HCT116 (cell line): ENCODE measurements at regions not wholly inside any gene's neighbourhood (a gene's known extent, or its start where the extent isn't known, plus 50 kb on each side); places are given as distances from the start of the nearest gene placed in this dataset.

Experiments used
- ATAC-seq: fragments of 200-7000 bp; cut with Tn5 transposase; 2 replicates; pipeline ENCODE4 v1.9.1; 2020; ENCODE audit warnings: mild to moderate bottlenecking, moderate library complexity
- BruUV-seq: library from RNA; stranded (reverse); fragments of 400-500 nt; replicated peaks from 2 replicates; lab custom pipeline; 2021; lab: Mats Ljungman, UMichigan
- CTCF ChIA-PET: fragments of 300-600 bp; sonication (Branson Sonifier 250); formaldehyde crosslinking; loops from one replicate; lab custom pipeline; 2021; ENCODE audit warnings: antibody characterized with exemption; lab: Charles Lee
- POLR2A ChIA-PET: fragments of 300-600, 350-600 bp; sonication (Branson Sonifier 250); formaldehyde crosslinking; loops from one replicate; lab custom pipeline; 2021; ENCODE audit warnings: antibody characterized with exemption; lab: Charles Lee
- RAD21 ChIA-PET, 2 experiments: fragments of 300-600 bp; sonication (Branson Sonifier 250); formaldehyde crosslinking; loops; one replicate each; lab custom pipeline; 2023; ENCODE audit warnings: low total read pairs in 2 of 2; ENCODE audit not compliant: uncharacterized antibody in 2 of 2, unreplicated experiment in 2 of 2, low non-redundant PET in 1 of 2; lab: Charles Lee
- DNase-seq: peaks from one replicate; pipeline ENCODE4 v3.0.0-alpha.2; 2010; ENCODE audit warnings: low read depth, low spot score
- H2AFZ ChIP-seq: fragments of 200-600 bp; shearing (Covaris generic), sonication (generic); 2 replicates; pipeline ENCODE4 v1.6.1; 2017; ENCODE audit warnings: low read depth, mixed run types, mixed read lengths, antibody characterized with exemption, low read length; ENCODE audit not compliant: poor library complexity, severe bottlenecking
- H3K27ac ChIP-seq: 2 replicates; pipeline ENCODE4 v1.5.1; 2012; ENCODE audit warnings: low read depth, low read length
- H3K27me3 ChIP-seq: fragments of 200-600 bp; sonication (generic); 2 replicates; pipeline ENCODE4 v1.6.1; 2016; ENCODE audit warnings: mixed run types, low read length, mixed read lengths; ENCODE audit not compliant: insufficient read depth
- H3K36me3 ChIP-seq, 2 experiments: fragments of 200-500 bp in 1 of 2; fragments of 200-600 bp in 1 of 2; sonication (Bioruptor generic) in 1 of 2; sonication (generic) in 1 of 2; 2 replicates each; pipeline versions ENCODE4 v1.5.1 to v1.6.1; 2014 to 2016; ENCODE audit warnings: low read length in 2 of 2, inconsistent platforms in 1 of 2, mixed read lengths in 1 of 2, mixed run types in 1 of 2; ENCODE audit not compliant: insufficient read depth in 2 of 2, control insufficient read depth in 1 of 2
- H3K4me1 ChIP-seq, 2 experiments: fragments of 200-600 bp in 1 of 2; sonication (generic) in 1 of 2; 2 replicates each; pipeline versions ENCODE4 v1.5.1 to v1.6.1; 2012 to 2017; ENCODE audit warnings: low read length in 2 of 2, inconsistent platforms in 1 of 2, mild to moderate bottlenecking in 1 of 2, mixed read lengths in 1 of 2, mixed run types in 1 of 2, moderate library complexity in 1 of 2; ENCODE audit not compliant: insufficient read depth in 2 of 2, control insufficient read depth in 1 of 2
- H3K4me2 ChIP-seq: fragments of 200-600 bp; sonication (generic); 2 replicates; pipeline ENCODE4 v1.6.1; 2017; ENCODE audit warnings: mixed run types, low read length, mixed read lengths
- H3K4me3 ChIP-seq, 2 experiments: fragments of 200-600 bp in 1 of 2; sonication (generic) in 1 of 2; replicated peaks in 1 of 2; 2 replicates each; pipeline ENCODE4 v1.5.1; 2011 to 2016; ENCODE audit warnings: low read length in 2 of 2, control low read depth in 1 of 2, low read depth in 1 of 2, mild to moderate bottlenecking in 1 of 2, mixed read lengths in 1 of 2, mixed run types in 1 of 2
- H3K79me2 ChIP-seq: fragments of 200-600 bp; sonication (generic); 2 replicates; pipeline ENCODE4 v1.6.1; 2017; ENCODE audit warnings: mild to moderate bottlenecking, mixed run types, low read length, moderate library complexity, mixed read lengths; ENCODE audit not compliant: insufficient read depth
- H3K9ac ChIP-seq: fragments of 200-600 bp; sonication (generic); 2 replicates; pipeline ENCODE4 v1.6.1; 2016; ENCODE audit warnings: low read length, mixed read lengths
- H3K9me2 ChIP-seq: fragments of 200-600 bp; sonication (generic), shearing (Covaris generic); 2 replicates; pipeline ENCODE4 v1.6.1; 2017; ENCODE audit warnings: mixed run types, mild to moderate bottlenecking, moderate library complexity; ENCODE audit not compliant: insufficient read depth
- H3K9me3 ChIP-seq, 2 experiments: fragments of 200-500 bp in 1 of 2; fragments of 200-600 bp in 1 of 2; sonication (Bioruptor generic) in 1 of 2; sonication (generic) in 1 of 2; 2 replicates each; pipeline ENCODE4 v1.6.1; 2014 to 2017; ENCODE audit warnings: low read length in 2 of 2, mixed read lengths in 2 of 2, inconsistent platforms in 1 of 2, low read depth in 1 of 2, mild to moderate bottlenecking in 1 of 2, mixed run types in 1 of 2, moderate library complexity in 1 of 2; ENCODE audit not compliant: control insufficient read depth in 1 of 2, insufficient read depth in 1 of 2
- H4K20me1 ChIP-seq: fragments of 200-600 bp; sonication (generic), shearing (Covaris generic); 2 replicates; pipeline ENCODE4 v1.6.1; 2017; ENCODE audit warnings: mixed run types, mild to moderate bottlenecking, moderate library complexity; ENCODE audit not compliant: insufficient read depth
- CBX3 ChIP-seq: IDR thresholded peaks from 2 replicates; pipeline ENCODE4 v1.6.1; 2012; ENCODE audit warnings: low read depth
- CTCF ChIP-seq, 3 experiments: fragments of 200-600 bp in 1 of 3; sonication (generic) in 1 of 3; IDR thresholded peaks in 2 of 3; conservative IDR thresholded peaks in 1 of 3; 2 replicates each; pipeline ENCODE4 v1.5.1; 2012 to 2017; ENCODE audit warnings: low read depth in 2 of 3, low read length in 2 of 3, antibody characterized with exemption in 1 of 3, borderline replicate concordance in 1 of 3, control low read depth in 1 of 3, mild to moderate bottlenecking in 1 of 3, mixed read lengths in 1 of 3, mixed run types in 1 of 3, moderate library complexity in 1 of 3; ENCODE audit not compliant: insufficient read depth in 1 of 3
- ELF1 ChIP-seq: IDR thresholded peaks from 2 replicates; pipeline ENCODE4 v1.6.1; 2012; ENCODE audit warnings: low read depth, borderline replicate concordance
- FOSL1 ChIP-seq: IDR thresholded peaks from 2 replicates; pipeline ENCODE4 v1.6.1; 2012; ENCODE audit warnings: low read depth
- JUND ChIP-seq: IDR thresholded peaks from 2 replicates; pipeline ENCODE4 v1.6.1; 2012
- MAX ChIP-seq: IDR thresholded peaks from 2 replicates; pipeline ENCODE4 v1.6.1; 2012
- POLR2A ChIP-seq: IDR thresholded peaks from 2 replicates; pipeline ENCODE4 v1.7.0; 2011; ENCODE audit warnings: borderline replicate concordance; ENCODE audit not compliant: insufficient read depth, insufficient read length; ENCODE audit errors: extremely low read depth
- REST ChIP-seq: IDR thresholded peaks from 2 replicates; pipeline ENCODE4 v1.6.1; 2012; ENCODE audit warnings: low read depth
- SIN3A ChIP-seq: IDR thresholded peaks from 2 replicates; pipeline ENCODE4 v1.6.1; 2012; ENCODE audit warnings: low read depth
- SP1 ChIP-seq: IDR thresholded peaks from 2 replicates; pipeline ENCODE4 v1.6.1; 2012; ENCODE audit warnings: low read depth
- TCF7L2 ChIP-seq: IDR thresholded peaks from 2 replicates; pipeline ENCODE4 v1.7.0; 2011; ENCODE audit warnings: borderline replicate concordance, inconsistent platforms; ENCODE audit not compliant: insufficient read depth, insufficient read length; ENCODE audit errors: extremely low read depth
- YY1 ChIP-seq: IDR thresholded peaks from 2 replicates; pipeline ENCODE4 v1.6.1; 2011; ENCODE audit warnings: low read length, low read depth, moderate library complexity, mild to moderate bottlenecking; ENCODE audit not compliant: insufficient replicate concordance; ENCODE audit errors: extremely low read depth
- ZBTB33 ChIP-seq: IDR thresholded peaks from 2 replicates; pipeline ENCODE4 v1.6.1; 2011; ENCODE audit warnings: mild to moderate bottlenecking, low read length, moderate library complexity; ENCODE audit not compliant: insufficient replicate concordance; ENCODE audit errors: extremely low read depth
- ZFX ChIP-seq: fragments of 450-650 bp; IDR thresholded peaks from 2 replicates; pipeline ENCODE4 v1.6.1; 2017
- ZNF274 ChIP-seq: fragments of 200-500 bp; sonication (Bioruptor generic); IDR thresholded peaks from 2 replicates; pipeline ENCODE4 v1.6.1; 2014; ENCODE audit warnings: mild to moderate bottlenecking, low read depth, low read length, inconsistent platforms
- intact Hi-C: fragments of 100-400 bp; cut with micrococcal nuclease; formaldehyde crosslinking; loops from 2 replicates; pipeline ENCODE4 v1.10.0; 2022

- Histone ChIP-seq H3K9me2 (no peaks in the 10 kb centered on the region), H3K4me1 (no peaks in the 10 kb centered on the region), H3K27ac (no peak overlapping the region), H3K27me3 (peaks cover 82% of the 10 kb centered on the region), H3K36me3 (no peaks in the 10 kb centered on the region), H3K79me2 (no peaks in the 10 kb centered on the region), H3K9me3 (no peaks in the 10 kb centered on the region), H3K4me2 (no peak overlapping the region), H3K4me3 (no peak overlapping the region), H2AFZ (no peak overlapping the region), H3K9ac (no peak overlapping the region), H4K20me1 (no peaks in the 10 kb centered on the region)
- TF ChIP-seq CTCF (IDR thresholded peaks at IDR 0.05 in 2 of 3, conservative IDR thresholded peaks at IDR 0.05 in 1 of 3; ENCODE audit: borderline replicate concordance in 1 of 3, insufficient read depth in 1 of 3, low read depth in 2 of 3, low read length in 2 of 3) = no peak
- TF ChIP-seq ZFX = no peak
- TF ChIP-seq MAX = no peak
- TF ChIP-seq FOSL1 = no peak
- TF ChIP-seq TCF7L2 = no peak
- TF ChIP-seq REST = no peak
- TF ChIP-seq ELF1 = no peak
- no peak for TF ChIP-seq YY1
- TF ChIP-seq CBX3 = no peak
- no peak for TF ChIP-seq SIN3A
- TF ChIP-seq POLR2A = no peak
- no peak for TF ChIP-seq ZNF274
- no peak for TF ChIP-seq SP1
- TF ChIP-seq JUND = no peak
- no peak for TF ChIP-seq ZBTB33
- DNase-seq = no peak
- ChIA-PET POLR2A (no interaction called here), CTCF (no interaction called here), RAD21 (no interaction called here)
- intact Hi-C loops = no loop called here
- no TSS peak for BruUV-seq
- ATAC-seq = no peak
These were observed 166.4 kb upstream of the ROPN1 start for GRCh38 chr3:124158168-124158881.
